Right atrium auricular region (tissue), 2 donors: ENCODE measurements at regions not wholly inside any gene's neighbourhood (a gene's known extent, or its start where the extent isn't known, plus 50 kb on each side); places are given as distances from the start of the nearest gene placed in this dataset.

Experiments
- DNase-seq: peaks from one replicate; pipeline ENCODE4 v3.0.0-alpha.2; 2019; ENCODE audit warnings: low spot score
- H3K27ac ChIP-seq, 2 donors: fragments of 200-600 bp; sonication (generic); 1 replicate in 1 of 2; 2 replicates in 1 of 2; pipeline ENCODE4 v1.5.1; 2016 to 2019
- H3K27me3 ChIP-seq, 2 donors: fragments of 200-600 bp; sonication (generic); one replicate each; pipeline versions ENCODE4 v1.5.1 to v1.6.0; 2017 to 2019
- H3K36me3 ChIP-seq: fragments of 200-600 bp; sonication (generic); one replicate; pipeline ENCODE4 v1.5.1; 2016
- H3K4me1 ChIP-seq, 2 donors: fragments of 200-600 bp; sonication (generic); one replicate each; pipeline versions ENCODE4 v1.5.1 to v1.6.0; 2017 to 2019
- H3K4me3 ChIP-seq, 2 donors: fragments of 200-600 bp; sonication (generic); 1 replicate in 1 of 2; 2 replicates in 1 of 2; pipeline ENCODE4 v1.5.1; 2017 to 2019; ENCODE audit warnings: mild to moderate bottlenecking in 1 of 2, moderate library complexity in 1 of 2
- H3K9me3 ChIP-seq, 2 donors: fragments of 200-600 bp; sonication (generic); one replicate each; pipeline ENCODE4 v1.5.1; 2019
- CTCF ChIP-seq, 2 donors: fragments of 200-600 bp; sonication (generic); IDR thresholded peaks; one replicate each; pipeline ENCODE4 v1.5.1; 2019; ENCODE audit warnings: antibody characterized with exemption in 2 of 2

- DNase-seq = no peak
- Histone ChIP-seq H3K4me1 (no peaks in the 10 kb centered on the region), H3K9me3 (no peaks in the 10 kb centered on the region), H3K36me3 (no peaks in the 10 kb centered on the region), H3K27me3 (no peaks in the 10 kb centered on the region), H3K4me3 (no peak overlapping the region), H3K27ac (no peak overlapping the region)
- no peak for TF ChIP-seq CTCF (IDR thresholded peaks at IDR 0.05)
Observed at GRCh38 chr12:78387721-78388120, 476.9 kb upstream of the SYT1 start.

GRCh38 chr12:78388461-78388860 lies 476.1 kb upstream of the SYT1 start:
- no peaks in the 10 kb centered on the region for H3K36me3 ChIP-seq
- no peak for TF ChIP-seq CTCF (IDR thresholded peaks at IDR 0.05)
- H3K27ac ChIP-seq = no peak overlapping the region
- H3K4me1 ChIP-seq = no peaks in the 10 kb centered on the region
- no peaks in the 10 kb centered on the region for H3K9me3 ChIP-seq
- no peaks in the 10 kb centered on the region for H3K27me3 ChIP-seq
- no peak for DNase-seq
- H3K4me3 ChIP-seq = no peak overlapping the region

GRCh38 chr12:78390920-78391319 lies 473.7 kb upstream of the SYT1 start:
- Histone ChIP-seq H3K4me3 (no peak overlapping the region), H3K4me1 (no peaks in the 10 kb centered on the region), H3K27ac (no peak overlapping the region), H3K36me3 (no peaks in the 10 kb centered on the region), H3K27me3 (no peaks in the 10 kb centered on the region), H3K9me3 (no peaks in the 10 kb centered on the region)
- no peak for TF ChIP-seq CTCF (IDR thresholded peaks at IDR 0.05)
- no peak for DNase-seq

GRCh38 chr12:78392918-78393317 lies 471.7 kb upstream of the SYT1 start:
- TF ChIP-seq CTCF (IDR thresholded peaks at IDR 0.05) = no peak
- DNase-seq = no peak
- Histone ChIP-seq H3K4me3 (no peak overlapping the region), H3K4me1 (no peaks in the 10 kb centered on the region), H3K27me3 (no peaks in the 10 kb centered on the region), H3K36me3 (no peaks in the 10 kb centered on the region), H3K27ac (no peak overlapping the region), H3K9me3 (no peaks in the 10 kb centered on the region)

- no peak for DNase-seq
- Histone ChIP-seq H3K36me3 (no peaks in the 10 kb centered on the region), H3K27ac (no peak overlapping the region), H3K4me1 (no peaks in the 10 kb centered on the region), H3K4me3 (no peak overlapping the region), H3K9me3 (no peaks in the 10 kb centered on the region), H3K27me3 (no peaks in the 10 kb centered on the region)
- no peak for TF ChIP-seq CTCF (IDR thresholded peaks at IDR 0.05)
Observed at GRCh38 chr12:78395961-78396360, 468.6 kb upstream of the SYT1 start.

GRCh38 chr12:78396538-78396937 lies 468.0 kb upstream of the SYT1 start:
- TF ChIP-seq CTCF (IDR thresholded peaks at IDR 0.05) = no peak
- no peaks in the 10 kb centered on the region for H3K36me3 ChIP-seq
- H3K27ac ChIP-seq = no peak overlapping the region
- no peaks in the 10 kb centered on the region for H3K9me3 ChIP-seq
- no peaks in the 10 kb centered on the region for H3K4me1 ChIP-seq
- H3K4me3 ChIP-seq = no peak overlapping the region
- no peak for DNase-seq
- no peaks in the 10 kb centered on the region for H3K27me3 ChIP-seq
